Caco-2 (cell line): ENCODE measurements at regions not wholly inside any gene's neighbourhood (a gene's known extent, or its start where the extent isn't known, plus 50 kb on each side); places are given as distances from the start of the nearest gene placed in this dataset.

ENCODE experiments used
- BruUV-seq: library from RNA; stranded (reverse); fragments of 400-500 nt; replicated peaks from 2 replicates; lab custom pipeline; 2021; lab: Mats Ljungman, UMichigan
- CTCF ChIA-PET: fragments of 300-600 bp; sonication (Branson Sonifier 250); formaldehyde crosslinking; loops from one replicate; lab custom pipeline; 2022; ENCODE audit warnings: antibody characterized with exemption; lab: Charles Lee
- POLR2A ChIA-PET: fragments of 300-600 bp; sonication (Branson Sonifier 250); formaldehyde crosslinking; loops from one replicate; lab custom pipeline; 2022; ENCODE audit warnings: antibody characterized with exemption; lab: Charles Lee
- DNase-seq, 2 experiments: peaks; one replicate each; pipeline versions ENCODE4 v3.0.0 to v3.0.0-alpha.2; 2020 to 2022
- H3K27me3 ChIP-seq: replicated peaks from 2 replicates; pipeline ENCODE4 v1.6.0; 2011; ENCODE audit warnings: low read length; ENCODE audit not compliant: control insufficient read depth, insufficient read depth
- H3K36me3 ChIP-seq: 2 replicates; pipeline ENCODE4 v1.5.1; 2011; ENCODE audit warnings: low read length; ENCODE audit not compliant: control insufficient read depth, insufficient read depth
- H3K4me1 ChIP-seq: fragments of 250-450 bp; sonication (Bioruptor Pico); 2 replicates; pipeline ENCODE4 v1.5.1; 2020; ENCODE audit warnings: mild to moderate bottlenecking
- H3K4me3 ChIP-seq: 2 replicates; pipeline ENCODE4 v1.5.1; 2011; ENCODE audit warnings: low read depth, mild to moderate bottlenecking, control low read depth, low read length
- H3K9me3 ChIP-seq: fragments of 250-450 bp; sonication (Bioruptor Pico); 2 replicates; pipeline ENCODE4 v1.5.1; 2020; ENCODE audit warnings: mild to moderate bottlenecking, moderate library complexity
- H3K27ac Mint-ChIP-seq: one replicate; pipeline ENCODE4 v1.8.0; 2022; ENCODE audit warnings: mixed read lengths; ENCODE audit not compliant: unreplicated experiment
- H3K27me3 Mint-ChIP-seq: one replicate; pipeline ENCODE4 v1.8.0; 2022; ENCODE audit warnings: mixed read lengths; ENCODE audit not compliant: insufficient read depth, unreplicated experiment
- H3K36me3 Mint-ChIP-seq: one replicate; pipeline ENCODE4 v1.8.0; 2022; ENCODE audit warnings: mild to moderate bottlenecking, mixed read lengths; ENCODE audit not compliant: insufficient read depth, unreplicated experiment
- H3K4me1 Mint-ChIP-seq: one replicate; pipeline ENCODE4 v1.8.0; 2022; ENCODE audit warnings: low read depth, mixed read lengths; ENCODE audit not compliant: unreplicated experiment
- H3K4me3 Mint-ChIP-seq: one replicate; pipeline ENCODE4 v1.8.0; 2022; ENCODE audit warnings: mild to moderate bottlenecking, moderate library complexity, mixed read lengths; ENCODE audit not compliant: unreplicated experiment
- H3K9me3 Mint-ChIP-seq: one replicate; pipeline ENCODE4 v1.8.0; 2022; ENCODE audit warnings: mixed read lengths; ENCODE audit not compliant: unreplicated experiment
- CTCF ChIP-seq, 2 experiments: fragments of 200-600 bp in 1 of 2; IDR thresholded peaks; 1 replicate in 1 of 2; 2 replicates in 1 of 2; pipeline versions ENCODE4 v1.5.1 to v1.8.0; 2011 to 2022; ENCODE audit warnings: antibody characterized with exemption in 1 of 2, control low read depth in 1 of 2, inconsistent platforms in 1 of 2, low read depth in 1 of 2, low read length in 1 of 2, mild to moderate bottlenecking in 1 of 2, moderate library complexity in 1 of 2; ENCODE audit not compliant: insufficient read depth in 1 of 2, severe bottlenecking in 1 of 2, unreplicated experiment in 1 of 2
- intact Hi-C: fragments of 100-400 bp; cut with micrococcal nuclease; formaldehyde crosslinking; loops from one replicate; pipeline ENCODE4 v1.10.0; 2022; ENCODE audit not compliant: unreplicated experiment

- TF ChIP-seq CTCF (IDR thresholded peaks at IDR 0.05; ENCODE audit: insufficient read depth in 1 of 2, low read depth in 1 of 2, low read length in 1 of 2, severe bottlenecking in 1 of 2, unreplicated experiment in 1 of 2): no peak
- CTCF ChIA-PET: no interaction called here
- H3K27ac Mint-ChIP-seq: no peak overlapping the region
Measured at GRCh38 chr11:93967258-93967657, 53.9 kb upstream of the HEPHL1 start.

GRCh38 chr11:93967944-93968343, 53.2 kb upstream of the HEPHL1 start:
- no peak overlapping the region for H3K4me3 Mint-ChIP-seq

More at GRCh38 chr11:93967258-93967657, 53.9 kb upstream of the HEPHL1 start:
- Histone ChIP-seq H3K4me3 (no peak overlapping the region), H3K27me3 (no peaks in the 10 kb centered on the region), H3K9me3 (no peaks in the 10 kb centered on the region), H3K36me3 (no peaks in the 10 kb centered on the region), H3K4me1 (no peaks in the 10 kb centered on the region)
- Mint-ChIP-seq H3K27me3 (peaks cover 15% of the 10 kb centered on the region), H3K4me1 (no peaks in the 10 kb centered on the region), H3K4me3 (no peak overlapping the region), H3K9me3 (peaks cover under 1% of the 10 kb centered on the region), H3K36me3 (no peaks in the 10 kb centered on the region)
- no peak for DNase-seq
- POLR2A ChIA-PET: no interaction called here
- no TSS peak for BruUV-seq
- intact Hi-C loops: no loop called here

GRCh38 chr11:93969925-93970922, 50.9 kb upstream of the HEPHL1 start:
- Mint-ChIP-seq H3K4me3 (no peak overlapping the region), H3K36me3 (no peaks in the 10 kb centered on the region), H3K27ac (no peak overlapping the region), H3K4me1 (no peaks in the 10 kb centered on the region), H3K9me3 (peaks cover 9% of the 10 kb centered on the region), H3K27me3 (peaks cover 21% of the 10 kb centered on the region)
- Histone ChIP-seq H3K27me3 (no peaks in the 10 kb centered on the region), H3K4me1 (no peaks in the 10 kb centered on the region; the same call in 1 of the 2 replicates), H3K4me3 (no peak overlapping the region), H3K36me3 (no peaks in the 10 kb centered on the region), H3K9me3 (peaks cover 10% of the 10 kb centered on the region)
- intact Hi-C loops: no loop called here
- POLR2A ChIA-PET: no interaction called here
- no TSS peak for BruUV-seq
- CTCF ChIA-PET: no interaction called here
- no peak for DNase-seq
- TF ChIP-seq CTCF (IDR thresholded peaks at IDR 0.05; ENCODE audit: insufficient read depth in 1 of 2, low read depth in 1 of 2, low read length in 1 of 2, severe bottlenecking in 1 of 2, unreplicated experiment in 1 of 2): no peak

More at GRCh38 chr11:93967944-93968343, 53.2 kb upstream of the HEPHL1 start:
- H3K4me1 Mint-ChIP-seq: no peaks in the 10 kb centered on the region
- Histone ChIP-seq H3K4me1 (no peaks in the 10 kb centered on the region), H3K9me3 (no peaks in the 10 kb centered on the region), H3K36me3 (no peaks in the 10 kb centered on the region), H3K27me3 (no peaks in the 10 kb centered on the region), H3K4me3 (no peak overlapping the region)
- intact Hi-C loops: no loop called here
- H3K36me3 Mint-ChIP-seq: no peaks in the 10 kb centered on the region
- ChIA-PET POLR2A (no interaction called here), CTCF (no interaction called here)
- no peak for DNase-seq
- peaks cover 8% of the 10 kb centered on the region for H3K9me3 Mint-ChIP-seq
- TF ChIP-seq CTCF (IDR thresholded peaks at IDR 0.05; ENCODE audit: insufficient read depth in 1 of 2, low read depth in 1 of 2, low read length in 1 of 2, severe bottlenecking in 1 of 2, unreplicated experiment in 1 of 2): no peak
- H3K27ac Mint-ChIP-seq: no peak overlapping the region
- BruUV-seq: no TSS peak
- H3K27me3 Mint-ChIP-seq: peaks cover 21% of the 10 kb centered on the region
